DND-41 (cell line): ENCODE measurements at regions not wholly inside any gene's neighbourhood (a gene's known extent, or its start where the extent isn't known, plus 50 kb on each side); places are given as distances from the start of the nearest gene placed in this dataset.

Experiments used
- CTCF ChIP-seq: IDR thresholded peaks from 2 replicates; pipeline ENCODE4 v1.5.1; 2012; ENCODE audit warnings: borderline replicate concordance, low read length, moderate library complexity, mild to moderate bottlenecking; ENCODE audit not compliant: poor library complexity, severe bottlenecking; ENCODE audit errors: extremely low read depth
- EZH2 ChIP-seq: IDR thresholded peaks from 3 replicates; pipeline ENCODE4 v1.6.1; 2012; ENCODE audit warnings: borderline replicate concordance, low read depth, mild to moderate bottlenecking, moderate library complexity, low read length, inconsistent platforms; ENCODE audit not compliant: severe bottlenecking

DNA sequence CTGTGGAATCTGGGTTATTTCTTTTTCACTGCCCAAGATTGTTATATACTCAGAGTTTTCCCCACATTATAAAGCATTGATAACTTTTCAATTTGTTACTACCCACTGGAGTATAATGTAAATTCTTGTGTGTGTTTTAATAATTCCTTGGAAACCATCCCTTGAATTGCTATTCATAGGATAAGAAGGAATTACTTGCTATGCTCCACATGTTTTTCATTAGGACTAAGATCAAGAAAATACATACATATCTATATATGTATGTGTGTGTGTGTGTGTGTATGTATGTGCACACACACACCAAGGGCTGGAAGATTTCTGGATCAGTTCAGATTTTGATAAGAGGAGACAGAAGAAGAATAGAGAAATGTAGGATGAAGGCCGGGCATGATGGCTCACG lies 206.4 kb upstream of the JADE1 start:
- TF ChIP-seq CTCF (no peak), EZH2 (no peak)
